ENCODE measurements at regions not wholly inside any gene's neighbourhood (a gene's known extent, or its start where the extent isn't known, plus 50 kb on each side); places are given as distances from the start of the nearest gene placed in this dataset.

- TF ChIP-seq SUZ12 (IDR thresholded peaks at IDR 0.05) = no peak
- no peak for TF ChIP-seq BHLHE40 (IDR thresholded peaks at IDR 0.05; ENCODE audit: borderline replicate concordance)
- TF ChIP-seq FOXM1 (IDR thresholded peaks at IDR 0.05; ENCODE audit: borderline replicate concordance) = no peak
- TF ChIP-seq SP1 (IDR thresholded peaks at IDR 0.05) = no peak
- no peak for TF ChIP-seq HDGF (IDR thresholded peaks at IDR 0.05; ENCODE audit: borderline replicate concordance)
- TF ChIP-seq TARDBP (IDR thresholded peaks at IDR 0.05) = no peak
- no peak for TF ChIP-seq NFRKB (IDR thresholded peaks at IDR 0.05)
- TF ChIP-seq CTBP1 (IDR thresholded peaks at IDR 0.05; ENCODE audit: borderline replicate concordance) = no peak
- TF ChIP-seq ARNT (IDR thresholded peaks at IDR 0.05) = no peak
- TF ChIP-seq FOXA1 (IDR thresholded peaks at IDR 0.05) = no peak
These were observed 153.0 kb upstream of the PRPS1L1 start for GRCh38 chr7:18180685-18181084.
